ENCODE measurements at regions not wholly inside any gene's neighbourhood (a gene's known extent, or its start where the extent isn't known, plus 50 kb on each side); places are given as distances from the start of the nearest gene placed in this dataset.

- H3K9me3 ChIP-seq (ENCODE audit: control insufficient read depth, low read length), result no peaks in the 10 kb centered on the region
- no peaks in the 10 kb centered on the region for H3K27me3 ChIP-seq (replicated peaks; ENCODE audit: control insufficient read depth, insufficient read depth, low read length)
- DNase-seq (ENCODE audit: low read depth), result no peak
- peaks cover 22% of the 10 kb centered on the region for H3K4me1 ChIP-seq (ENCODE audit: control insufficient read depth, insufficient read depth, low read length)
- H3K9ac ChIP-seq (ENCODE audit: low read length), result no peak overlapping the region
- no peak overlapping the region for H3K4me3 ChIP-seq (ENCODE audit: low read length)
- H3K36me3 ChIP-seq (ENCODE audit: control insufficient read depth, insufficient read depth, low read length, severe bottlenecking), result no peaks in the 10 kb centered on the region
Observed at GRCh38 chr9:2340046-2340760, 281.4 kb upstream of the VLDLR start.

- Histone ChIP-seq H3K9me3 (ENCODE audit: control insufficient read depth, low read length) (no peaks in the 10 kb centered on the region), H3K36me3 (ENCODE audit: control insufficient read depth, insufficient read depth, low read length, severe bottlenecking) (no peaks in the 10 kb centered on the region), H3K4me1 (ENCODE audit: control insufficient read depth, insufficient read depth, low read length) (peaks cover 19% of the 10 kb centered on the region), H3K27me3 (replicated peaks; ENCODE audit: control insufficient read depth, insufficient read depth, low read length) (no peaks in the 10 kb centered on the region), H3K9ac (ENCODE audit: low read length) (no peak overlapping the region), H3K4me3 (ENCODE audit: low read length) (no peak overlapping the region)
- DNase-seq (ENCODE audit: low read depth), result no peak
Observed at GRCh38 chr9:2341126-2341525, 280.5 kb upstream of the VLDLR start.

GRCh38 chr9:2341956-2342355 lies 279.6 kb upstream of the VLDLR start:
- Histone ChIP-seq H3K4me3 (ENCODE audit: low read length) (no peak overlapping the region), H3K27me3 (replicated peaks; ENCODE audit: control insufficient read depth, insufficient read depth, low read length) (no peaks in the 10 kb centered on the region), H3K4me1 (ENCODE audit: control insufficient read depth, insufficient read depth, low read length) (peaks cover 19% of the 10 kb centered on the region), H3K9me3 (ENCODE audit: control insufficient read depth, low read length) (no peaks in the 10 kb centered on the region), H3K9ac (ENCODE audit: low read length) (no peak overlapping the region), H3K36me3 (ENCODE audit: control insufficient read depth, insufficient read depth, low read length, severe bottlenecking) (no peaks in the 10 kb centered on the region)
- DNase-seq (ENCODE audit: low read depth), result no peak

GRCh38 chr9:2343756-2344155 lies 277.8 kb upstream of the VLDLR start:
- DNase-seq (ENCODE audit: low read depth), result no peak
- Histone ChIP-seq H3K36me3 (ENCODE audit: control insufficient read depth, insufficient read depth, low read length, severe bottlenecking) (no peaks in the 10 kb centered on the region), H3K9ac (ENCODE audit: low read length) (no peak overlapping the region), H3K4me1 (ENCODE audit: control insufficient read depth, insufficient read depth, low read length) (peaks cover 5% of the 10 kb centered on the region), H3K9me3 (ENCODE audit: control insufficient read depth, low read length) (no peaks in the 10 kb centered on the region), H3K4me3 (ENCODE audit: low read length) (no peak overlapping the region), H3K27me3 (replicated peaks; ENCODE audit: control insufficient read depth, insufficient read depth, low read length) (no peaks in the 10 kb centered on the region)

GRCh38 chr9:2344436-2344835 lies 277.2 kb upstream of the VLDLR start:
- no peak for DNase-seq (ENCODE audit: low read depth)
- H3K36me3 ChIP-seq (ENCODE audit: control insufficient read depth, insufficient read depth, low read length, severe bottlenecking), result no peaks in the 10 kb centered on the region
- H3K27me3 ChIP-seq (replicated peaks; ENCODE audit: control insufficient read depth, insufficient read depth, low read length), result no peaks in the 10 kb centered on the region
- H3K4me3 ChIP-seq (ENCODE audit: low read length), result no peak overlapping the region
- H3K9me3 ChIP-seq (ENCODE audit: control insufficient read depth, low read length), result no peaks in the 10 kb centered on the region
- H3K4me1 ChIP-seq (ENCODE audit: control insufficient read depth, insufficient read depth, low read length), result peaks cover 2% of the 10 kb centered on the region
- H3K9ac ChIP-seq (ENCODE audit: low read length), result no peak overlapping the region

GRCh38 chr9:2345013-2345412 lies 276.6 kb upstream of the VLDLR start:
- no peak overlapping the region for H3K4me3 ChIP-seq (ENCODE audit: low read length)

GRCh38 chr9:2346277-2346913 lies 275.2 kb upstream of the VLDLR start:
- Histone ChIP-seq H3K4me1 (ENCODE audit: control insufficient read depth, insufficient read depth, low read length) (no peaks in the 10 kb centered on the region), H3K9ac (ENCODE audit: low read length) (no peak overlapping the region), H3K27me3 (replicated peaks; ENCODE audit: control insufficient read depth, insufficient read depth, low read length) (no peaks in the 10 kb centered on the region), H3K9me3 (ENCODE audit: control insufficient read depth, low read length) (no peaks in the 10 kb centered on the region), H3K36me3 (ENCODE audit: control insufficient read depth, insufficient read depth, low read length, severe bottlenecking) (no peaks in the 10 kb centered on the region), H3K4me3 (ENCODE audit: low read length) (no peak overlapping the region)
- DNase-seq (ENCODE audit: low read depth), result no peak

More at GRCh38 chr9:2345013-2345412, 276.6 kb upstream of the VLDLR start:
- no peak for DNase-seq (ENCODE audit: low read depth)
- H3K9me3 ChIP-seq (ENCODE audit: control insufficient read depth, low read length), result no peaks in the 10 kb centered on the region
- H3K36me3 ChIP-seq (ENCODE audit: control insufficient read depth, insufficient read depth, low read length, severe bottlenecking), result no peaks in the 10 kb centered on the region
- H3K4me1 ChIP-seq (ENCODE audit: control insufficient read depth, insufficient read depth, low read length), result peaks cover 2% of the 10 kb centered on the region
- no peaks in the 10 kb centered on the region for H3K27me3 ChIP-seq (replicated peaks; ENCODE audit: control insufficient read depth, insufficient read depth, low read length)
- no peak overlapping the region for H3K9ac ChIP-seq (ENCODE audit: low read length)

- Histone ChIP-seq H3K4me3 (ENCODE audit: low read length) (no peak overlapping the region), H3K36me3 (ENCODE audit: control insufficient read depth, insufficient read depth, low read length, severe bottlenecking) (no peaks in the 10 kb centered on the region), H3K4me1 (ENCODE audit: control insufficient read depth, insufficient read depth, low read length) (no peaks in the 10 kb centered on the region), H3K9me3 (ENCODE audit: control insufficient read depth, low read length) (no peaks in the 10 kb centered on the region), H3K27me3 (replicated peaks; ENCODE audit: control insufficient read depth, insufficient read depth, low read length) (no peaks in the 10 kb centered on the region), H3K9ac (ENCODE audit: low read length) (no peak overlapping the region)
- no peak for DNase-seq (ENCODE audit: low read depth)
Observed at GRCh38 chr9:2351324-2351723, 270.3 kb upstream of the VLDLR start.

- no peaks in the 10 kb centered on the region for H3K4me1 ChIP-seq (ENCODE audit: control insufficient read depth, insufficient read depth, low read length)
- H3K9me3 ChIP-seq (ENCODE audit: control insufficient read depth, low read length), result no peaks in the 10 kb centered on the region
- H3K27me3 ChIP-seq (replicated peaks; ENCODE audit: control insufficient read depth, insufficient read depth, low read length), result no peaks in the 10 kb centered on the region
- H3K36me3 ChIP-seq (ENCODE audit: control insufficient read depth, insufficient read depth, low read length, severe bottlenecking), result no peaks in the 10 kb centered on the region
- no peak overlapping the region for H3K9ac ChIP-seq (ENCODE audit: low read length)
- H3K4me3 ChIP-seq (ENCODE audit: low read length), result no peak overlapping the region
- no peak for DNase-seq (ENCODE audit: low read depth)
Observed at GRCh38 chr9:2354216-2354615, 267.4 kb upstream of the VLDLR start.

- Histone ChIP-seq H3K4me1 (ENCODE audit: control insufficient read depth, insufficient read depth, low read length) (no peaks in the 10 kb centered on the region), H3K27me3 (replicated peaks; ENCODE audit: control insufficient read depth, insufficient read depth, low read length) (no peaks in the 10 kb centered on the region), H3K36me3 (ENCODE audit: control insufficient read depth, insufficient read depth, low read length, severe bottlenecking) (no peaks in the 10 kb centered on the region), H3K4me3 (ENCODE audit: low read length) (no peak overlapping the region), H3K9me3 (ENCODE audit: control insufficient read depth, low read length) (no peaks in the 10 kb centered on the region), H3K9ac (ENCODE audit: low read length) (no peak overlapping the region)
- DNase-seq (ENCODE audit: low read depth), result peak; percentile 4
Observed at GRCh38 chr9:2354856-2355696, 266.5 kb upstream of the VLDLR start.

GRCh38 chr9:2355697-2355983 lies 265.9 kb upstream of the VLDLR start:
- no peak overlapping the region for H3K9ac ChIP-seq (ENCODE audit: low read length)
- no peaks in the 10 kb centered on the region for H3K27me3 ChIP-seq (replicated peaks; ENCODE audit: control insufficient read depth, insufficient read depth, low read length)
- no peaks in the 10 kb centered on the region for H3K36me3 ChIP-seq (ENCODE audit: control insufficient read depth, insufficient read depth, low read length, severe bottlenecking)
- no peak overlapping the region for H3K4me3 ChIP-seq (ENCODE audit: low read length)
- H3K9me3 ChIP-seq (ENCODE audit: control insufficient read depth, low read length), result no peaks in the 10 kb centered on the region
- DNase-seq (ENCODE audit: low read depth), result no peak
- H3K4me1 ChIP-seq (ENCODE audit: control insufficient read depth, insufficient read depth, low read length), result no peaks in the 10 kb centered on the region
